ENCODE measurements at regions not wholly inside any gene's neighbourhood (a gene's known extent, or its start where the extent isn't known, plus 50 kb on each side); places are given as distances from the start of the nearest gene placed in this dataset.

DNA sequence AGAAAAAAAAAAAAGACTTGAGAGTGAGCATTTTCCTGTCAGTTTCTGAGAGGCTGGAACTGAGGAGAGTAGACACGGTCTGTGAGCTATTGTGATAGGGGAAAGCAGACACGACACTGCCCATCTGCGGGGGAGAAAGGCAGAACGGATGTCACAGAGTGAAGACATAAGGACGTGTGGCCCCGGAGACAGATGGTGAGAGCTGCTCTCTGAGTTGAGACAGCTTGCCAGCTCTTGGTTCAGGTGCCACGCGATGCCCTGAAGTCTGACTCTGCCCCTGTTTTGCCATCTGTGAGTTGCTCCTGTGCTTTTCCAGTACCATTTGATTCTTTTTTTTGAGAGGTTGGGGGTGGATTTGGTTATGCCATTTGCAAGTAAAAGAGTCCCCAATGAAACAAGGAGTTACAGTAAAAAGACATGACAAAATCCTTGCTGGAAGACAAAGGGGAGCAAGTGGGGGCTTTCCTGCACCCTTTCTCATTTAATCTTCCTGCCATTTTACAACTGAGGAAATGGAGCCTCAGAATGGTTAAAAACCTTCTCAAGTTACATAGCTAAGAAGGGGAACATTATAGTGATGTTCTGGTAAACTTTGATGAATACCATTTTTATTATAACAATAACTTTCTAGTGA is 128.9 kb upstream of the DNAH14 start:
- TF ChIP-seq CTCF (IDR thresholded peaks at IDR 0.05) (no peak), TP53 (CRISPR knock-in tag; IDR thresholded peaks at IDR 0.05) (no peak), NPAS2 (CRISPR knock-in tag; IDR thresholded peaks at IDR 0.05; ENCODE audit: borderline replicate concordance) (no peak), USF2 (IDR thresholded peaks at IDR 0.05) (no peak)
